IMR-90 (cell line): ENCODE measurements at regions not wholly inside any gene's neighbourhood (a gene's known extent, or its start where the extent isn't known, plus 50 kb on each side); places are given as distances from the start of the nearest gene placed in this dataset.

ENCODE experiments used
- ATAC-seq: fragments of 200-7000 bp; cut with Tn5 transposase; 2 replicates; pipeline ENCODE4 v1.9.1; 2020; ENCODE audit warnings: low read depth, mild to moderate bottlenecking, moderate library complexity
- BruUV-seq: library from RNA; stranded (reverse); fragments of 400-500 nt; replicated peaks from 2 replicates; lab custom pipeline; 2021; lab: Mats Ljungman, UMichigan
- CTCF ChIA-PET: fragments of 300-600 bp; formaldehyde crosslinking; extraction: SDS; loops from one replicate; lab custom pipeline; 2021; ENCODE audit warnings: antibody characterized with exemption; lab: Yijun Ruan, JAX
- POLR2A ChIA-PET: fragments of 300-600 bp; sonication (Branson Sonifier 250); formaldehyde crosslinking; loops from one replicate; lab custom pipeline; 2022; ENCODE audit warnings: antibody characterized with exemption; ENCODE audit not compliant: unreplicated experiment; lab: Charles Lee
- DNase-seq: peaks from one replicate; pipeline ENCODE4 v3.0.0; 2013
- H2AFZ ChIP-seq: replicated peaks from 2 replicates; pipeline ENCODE3; 2013; ENCODE audit warnings: low read length, mild to moderate bottlenecking; ENCODE audit not compliant: poor library complexity
- H2AK5ac ChIP-seq: 2 replicates; pipeline ENCODE4 v1.6.1; 2013; ENCODE audit warnings: low read depth, low read length, inconsistent platforms
- H2AK9ac ChIP-seq: replicated peaks from 2 replicates; pipeline ENCODE3; 2013; ENCODE audit warnings: mild to moderate bottlenecking, low read depth, low read length, moderate library complexity; ENCODE audit not compliant: poor library complexity
- H2BK120ac ChIP-seq: 2 replicates; pipeline ENCODE4 v1.6.1; 2013; ENCODE audit warnings: low read depth, low read length, inconsistent platforms
- H2BK15ac ChIP-seq: 3 replicates; pipeline ENCODE4 v1.6.1; 2013; ENCODE audit warnings: low read depth, low read length, inconsistent platforms
- H2BK20ac ChIP-seq: 2 replicates; pipeline ENCODE4 v1.6.1; 2013; ENCODE audit warnings: low read depth, mild to moderate bottlenecking, inconsistent platforms, low read length, moderate library complexity
- H2BK5ac ChIP-seq: 2 replicates; pipeline ENCODE4 v1.6.1; 2013; ENCODE audit warnings: mild to moderate bottlenecking, low read depth, low read length, inconsistent platforms; ENCODE audit not compliant: poor library complexity, severe bottlenecking
- H3K14ac ChIP-seq: replicated peaks from 2 replicates; pipeline ENCODE4 v1.6.1; 2013; ENCODE audit warnings: low read depth, low read length, inconsistent platforms
- H3K18ac ChIP-seq: 2 replicates; pipeline ENCODE4 v1.6.1; 2013; ENCODE audit warnings: low read depth, low read length, control low read depth
- H3K23ac ChIP-seq: 2 replicates; pipeline ENCODE4 v1.6.1; 2013; ENCODE audit warnings: low read depth, low read length, inconsistent platforms
- H3K27ac ChIP-seq: 2 replicates; pipeline ENCODE4 v1.5.1; 2013; ENCODE audit warnings: mild to moderate bottlenecking, control low read depth, low read length; ENCODE audit not compliant: insufficient read depth
- H3K27me3 ChIP-seq: 2 replicates; pipeline ENCODE4 v1.6.1; 2013; ENCODE audit warnings: low read length; ENCODE audit not compliant: control insufficient read depth, insufficient read depth
- H3K36me3 ChIP-seq: 2 replicates; pipeline ENCODE4 v1.6.1; 2013; ENCODE audit warnings: low read length, mixed read lengths; ENCODE audit not compliant: control insufficient read depth, insufficient read depth
- H3K4ac ChIP-seq: 2 replicates; pipeline ENCODE4 v1.6.1; 2013; ENCODE audit warnings: low read depth, low read length, inconsistent platforms
- H3K4me1 ChIP-seq: 2 replicates; pipeline ENCODE4 v1.6.1; 2013; ENCODE audit warnings: low read length, mixed read lengths; ENCODE audit not compliant: control insufficient read depth, insufficient read depth
- H3K4me2 ChIP-seq: 2 replicates; pipeline ENCODE4 v1.6.1; 2013; ENCODE audit warnings: low read depth, mild to moderate bottlenecking, control low read depth, low read length, moderate library complexity
- H3K4me3 ChIP-seq: 2 replicates; pipeline ENCODE4 v1.5.1; 2013; ENCODE audit warnings: low read depth, mild to moderate bottlenecking, control low read depth, low read length, moderate library complexity; ENCODE audit not compliant: insufficient read depth
- H3K56ac ChIP-seq: 2 replicates; pipeline ENCODE4 v1.6.1; 2013; ENCODE audit warnings: low read length, inconsistent platforms; ENCODE audit not compliant: insufficient read depth; ENCODE audit errors: extremely low read depth
- H3K79me1 ChIP-seq, 2 experiments: 2 replicates each; pipeline ENCODE4 v1.6.1; 2013; ENCODE audit warnings: low read length in 2 of 2, inconsistent platforms in 1 of 2, low read depth in 1 of 2
- H3K9ac ChIP-seq: 2 replicates; pipeline ENCODE4 v1.6.1; 2013; ENCODE audit warnings: low read depth, low read length, control low read depth
- H3K9me1 ChIP-seq: 2 replicates; pipeline ENCODE4 v1.6.1; 2013; ENCODE audit warnings: low read length, inconsistent platforms; ENCODE audit not compliant: insufficient read depth
- H3K9me3 ChIP-seq: 2 replicates; pipeline ENCODE4 v1.6.1; 2013; ENCODE audit warnings: low read length; ENCODE audit not compliant: control insufficient read depth, insufficient read depth
- H4K20me1 ChIP-seq: 2 replicates; pipeline ENCODE4 v1.6.1; 2013; ENCODE audit warnings: low read length, inconsistent platforms; ENCODE audit not compliant: insufficient read depth
- H4K5ac ChIP-seq: 2 replicates; pipeline ENCODE4 v1.6.1; 2013; ENCODE audit warnings: mild to moderate bottlenecking, low read depth, low read length, control low read depth
- H4K8ac ChIP-seq, 2 experiments: 2 replicates each; pipeline ENCODE4 v1.6.1; 2013; ENCODE audit warnings: low read depth in 2 of 2, low read length in 2 of 2, control low read depth in 1 of 2, inconsistent platforms in 1 of 2
- H4K91ac ChIP-seq: 2 replicates; pipeline ENCODE4 v1.6.1; 2013; ENCODE audit warnings: low read depth, low read length, inconsistent platforms; ENCODE audit not compliant: insufficient read depth
- MXI1 ChIP-seq: IDR thresholded peaks from 2 replicates; pipeline ENCODE4 v1.6.1; 2012; ENCODE audit warnings: low read depth, mild to moderate bottlenecking, low read length, moderate library complexity, borderline replicate concordance
- POLR2A ChIP-seq: IDR thresholded peaks from 2 replicates; pipeline ENCODE4 v1.6.1; 2012; ENCODE audit warnings: mild to moderate bottlenecking, low read depth, low read length
- RAD21 ChIP-seq: IDR thresholded peaks from 2 replicates; pipeline ENCODE4 v1.6.1; 2012; ENCODE audit warnings: low read length, improper control_type of control experiment
- RFX5 ChIP-seq: IDR thresholded peaks from 2 replicates; pipeline ENCODE4 v1.8.0; 2012; ENCODE audit warnings: low read depth, mild to moderate bottlenecking, low read length, moderate library complexity
- WGBS, 2 experiments: methylation state at CpG; one replicate each; pipeline versions ENCODE4 v1.1.5 to v1.1.7; 2013; ENCODE audit warnings: missing lambda C conversion rate in 2 of 2; ENCODE audit not compliant: insufficient read length in 1 of 2; ENCODE audit errors: extremely low coverage in 2 of 2; 5-methylcytosine and 5-hydroxymethylcytosine counted together
- dilution Hi-C: fragments of 300-500 bp; cut with HindIII; formaldehyde crosslinking; loops from one replicate; pipeline ENCODE4 v1.14.3; 2018; ENCODE audit warnings: low sequenced_read_pairs; ENCODE audit not compliant: unreplicated experiment
- in situ Hi-C: fragments of 300-500 bp; cut with MboI; formaldehyde crosslinking; loops from 3 replicates; pipeline ENCODE4 v1.14.3; 2019; ENCODE audit warnings: low sequenced_read_pairs, inconsistent platforms, mixed read lengths
- intact Hi-C: fragments of 100-400 bp; cut with micrococcal nuclease; formaldehyde crosslinking; loops from 2 replicates; pipeline ENCODE4 v1.10.0; 2022

GRCh38 chr6:15842727-15843117, 179.9 kb upstream of the DTNBP1 start:
- Histone ChIP-seq H2AK5ac (no peak overlapping the region), H4K5ac (no peak overlapping the region), H4K20me1 (no peaks in the 10 kb centered on the region; the same call in 1 of the 2 replicates), H3K23ac (no peak overlapping the region), H3K14ac (no peak overlapping the region), H2BK20ac (no peak overlapping the region), H3K9me1 (no peaks in the 10 kb centered on the region), H4K91ac (no peak overlapping the region), H2BK120ac (no peak overlapping the region), H3K4me2 (no peak overlapping the region), H3K4me1 (no peaks in the 10 kb centered on the region), H2AFZ (no peak overlapping the region), H3K79me1 (no peaks in the 10 kb centered on the region), H3K9ac (no peak overlapping the region), H3K56ac (no peak overlapping the region), H3K4me3 (no peak overlapping the region), H3K27me3 (peaks cover 14% of the 10 kb centered on the region), H2BK5ac (no peak overlapping the region), H4K8ac (no peak overlapping the region), H2AK9ac (no peak overlapping the region), H3K9me3 (no peaks in the 10 kb centered on the region), H2BK15ac (no peak overlapping the region), H3K4ac (no peak overlapping the region), H3K36me3 (no peaks in the 10 kb centered on the region), H3K18ac (no peak overlapping the region), H3K27ac (no peak overlapping the region)
- ATAC-seq (no peak), DNase-seq (no peak)
- no CpG with 5 or more reads among the region's 3 CpGs for WGBS, 2 experiments
- in situ Hi-C loops (no loop called here), dilution Hi-C loops (no loop called here), intact Hi-C loops (no loop called here)
- BruUV-seq: no TSS peak
- TF ChIP-seq RFX5 (no peak), POLR2A (no peak), RAD21 (no peak), MXI1 (no peak)
- ChIA-PET CTCF (no interaction called here), POLR2A (no interaction called here)
